NCI-H1048 (cell line): ENCODE measurements at regions not wholly inside any gene's neighbourhood (a gene's known extent, or its start where the extent isn't known, plus 50 kb on each side); places are given as distances from the start of the nearest gene placed in this dataset.

Experiments used
- DNase-seq: peaks from one replicate; lab custom pipeline; 2025; lab: John Stamatoyannopoulos, UW

DNA sequence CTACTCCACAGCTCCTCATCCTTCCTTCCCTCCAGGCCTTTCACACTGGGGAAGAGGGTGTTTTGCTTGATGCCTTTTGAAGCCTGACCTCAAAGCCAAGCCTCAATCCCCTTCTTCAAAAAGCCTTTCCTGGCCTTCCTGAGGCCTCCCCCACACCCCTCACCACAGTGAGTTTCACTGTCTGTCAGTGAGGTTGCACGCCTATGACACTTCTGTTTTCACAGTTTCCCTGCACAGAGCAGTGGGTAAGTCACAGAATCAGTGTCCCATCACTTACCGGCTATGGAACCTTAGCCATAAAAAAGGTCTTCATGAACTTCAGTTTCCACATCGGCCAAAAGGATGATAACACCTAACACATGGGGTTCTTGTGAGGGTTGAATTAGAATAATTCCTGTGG, 371.4 kb downstream of the UQCRFS1 start:
- DNase-seq: no peak

DNA sequence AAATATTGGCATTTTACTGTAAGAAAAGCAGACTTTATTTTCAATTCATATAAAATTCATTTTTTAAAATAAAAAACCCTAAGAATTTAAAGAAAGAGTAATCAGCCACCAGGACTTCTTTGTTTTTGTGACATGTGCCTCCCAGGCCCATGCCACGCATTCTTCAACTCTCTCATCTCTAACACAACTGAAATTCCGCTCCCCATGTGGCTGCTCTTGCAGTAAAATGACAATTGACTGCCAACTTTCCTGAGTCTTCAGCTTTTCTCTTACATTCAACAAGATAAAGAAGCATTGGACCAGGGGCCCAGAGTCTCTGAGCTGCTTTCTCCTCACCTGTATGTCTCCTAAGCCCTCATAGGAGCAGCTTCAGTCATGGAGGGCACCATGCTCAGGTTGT, 372.1 kb downstream of the UQCRFS1 start:
- DNase-seq: no peak

DNA sequence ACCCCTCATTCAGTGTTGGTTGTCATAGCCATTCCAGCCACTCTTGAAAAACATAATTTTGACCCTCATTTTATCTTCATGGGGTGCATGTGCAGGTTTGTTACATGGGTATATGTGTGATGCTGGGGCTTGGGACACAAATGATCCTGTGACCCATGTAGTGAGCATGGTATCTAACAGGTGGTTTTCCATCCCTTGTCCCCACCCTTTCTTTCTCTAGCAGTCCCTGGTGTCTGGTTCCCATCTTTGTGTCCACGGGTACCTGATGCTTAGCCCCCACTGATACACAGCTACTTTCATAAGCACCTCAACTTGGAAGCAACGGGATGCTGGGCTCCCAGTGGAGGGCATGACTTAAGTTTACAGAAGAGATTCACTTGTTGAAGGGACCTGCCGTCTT, 373.5 kb downstream of the UQCRFS1 start:
- no peak for DNase-seq

DNA sequence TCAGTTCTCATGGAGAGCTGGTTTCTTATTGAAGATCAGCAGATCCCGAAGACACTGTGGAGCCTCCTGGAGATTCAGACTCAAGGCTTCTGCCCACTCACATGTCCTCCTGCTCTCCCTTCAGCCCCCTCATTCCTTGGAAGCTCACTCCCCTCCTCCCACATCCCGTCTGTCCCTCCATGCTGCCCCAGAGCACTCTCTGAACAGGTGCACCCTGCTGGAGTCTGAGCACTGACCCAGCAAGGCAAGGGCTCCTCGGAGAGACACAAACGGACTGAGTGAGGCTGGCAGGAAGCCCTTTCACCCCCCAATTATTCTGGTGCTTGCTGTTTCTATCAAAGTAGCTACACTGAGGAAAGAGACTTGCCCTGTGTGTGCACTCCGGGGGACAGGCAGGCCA, 374.0 kb downstream of the UQCRFS1 start:
- DNase-seq: no peak

DNA sequence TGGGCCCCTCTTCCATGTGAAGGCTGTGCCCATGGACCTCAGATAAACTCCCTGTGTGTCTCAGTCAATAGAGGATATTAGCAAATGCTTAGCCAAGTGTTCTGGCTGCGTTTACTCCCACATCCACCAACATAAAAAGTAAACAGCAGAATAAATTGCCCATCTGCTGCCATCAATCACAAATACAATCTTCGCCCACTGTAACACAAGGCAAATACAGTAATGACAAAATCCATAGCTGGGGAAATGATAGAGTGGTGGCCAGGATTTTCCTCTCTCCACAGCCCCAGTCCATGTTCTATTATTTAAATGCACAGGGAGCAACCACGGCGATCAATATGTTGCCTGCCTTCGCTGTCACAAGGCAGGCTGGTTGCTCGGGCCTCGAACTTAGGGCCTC, 376.5 kb downstream of the UQCRFS1 start:
- DNase-seq: no peak

DNA sequence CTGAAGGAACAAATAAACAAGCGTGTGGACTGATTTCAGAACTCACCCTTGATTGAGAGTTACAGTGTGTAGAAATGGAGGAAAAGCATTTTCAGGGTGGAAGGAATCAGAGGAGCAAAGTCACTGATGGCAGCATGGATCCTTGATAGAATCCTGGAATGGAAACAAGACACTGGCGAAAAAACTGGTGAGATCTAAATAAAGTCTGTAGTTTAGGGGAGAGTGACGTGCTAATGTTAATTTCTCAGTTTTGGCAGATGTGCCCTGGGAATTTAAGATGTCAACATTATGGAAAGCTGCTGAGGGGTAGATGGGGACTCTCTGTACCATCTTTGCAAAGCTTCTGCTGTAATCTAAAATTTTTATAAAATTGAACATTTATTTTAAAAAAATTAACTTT, 378.0 kb downstream of the UQCRFS1 start:
- no peak for DNase-seq

DNA sequence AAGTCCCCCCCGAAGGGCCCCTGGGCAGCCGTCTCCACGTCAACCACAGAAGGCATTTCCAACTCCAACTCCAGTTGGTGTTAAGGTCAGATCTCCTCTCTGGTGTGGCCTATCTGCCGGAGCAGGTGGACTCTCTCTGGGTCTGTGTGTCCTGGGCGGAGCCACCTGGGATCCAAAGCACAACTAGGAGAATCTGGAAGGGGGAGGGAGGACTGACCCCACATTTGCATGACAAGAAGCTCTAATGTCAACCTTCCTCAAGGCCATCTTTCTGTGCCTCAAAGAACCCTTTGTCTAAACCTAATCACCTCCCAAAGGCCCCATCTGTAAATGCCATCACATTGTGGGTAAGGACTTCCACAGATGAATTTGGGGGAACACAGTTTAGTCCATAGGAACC, 381.5 kb downstream of the UQCRFS1 start:
- DNase-seq: no peak

DNA sequence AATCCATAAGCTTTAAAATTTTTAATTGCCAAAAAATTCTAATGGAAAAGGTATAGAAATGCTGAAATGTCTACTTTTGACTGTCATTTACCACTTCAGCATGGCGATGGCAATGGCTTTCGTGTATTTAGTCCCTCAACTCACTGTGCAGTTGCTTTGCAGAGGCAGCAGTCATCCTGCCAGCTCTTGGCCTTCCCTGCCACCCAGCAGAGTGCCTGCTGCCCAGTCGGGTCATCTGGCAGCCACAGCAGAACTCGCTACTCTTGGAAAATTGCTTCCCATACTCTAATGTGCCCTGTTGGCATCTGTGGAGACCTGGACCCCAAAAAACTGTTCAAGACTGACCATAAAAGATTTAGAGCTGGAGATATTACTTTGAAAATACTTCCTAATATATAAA, 383.2 kb downstream of the UQCRFS1 start:
- DNase-seq: no peak

DNA sequence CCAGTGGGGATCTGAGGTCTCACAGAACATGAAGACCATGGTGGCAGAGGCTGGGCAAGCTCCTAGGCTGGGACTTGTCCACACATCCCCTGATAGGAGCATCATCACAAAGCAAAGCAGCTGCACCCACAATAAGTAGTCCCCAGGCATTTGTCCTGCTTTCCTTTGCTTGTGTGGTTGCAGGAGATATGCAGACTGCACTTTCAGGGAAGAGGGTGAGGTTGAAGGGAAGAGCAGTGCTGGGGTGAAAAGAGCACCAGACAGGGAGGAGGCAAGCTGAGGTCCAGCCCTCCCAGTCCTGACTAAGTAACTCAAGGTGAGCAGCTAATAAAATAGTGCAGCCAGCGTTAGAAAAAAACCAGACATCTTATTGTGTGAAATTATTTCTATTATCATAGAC, 383.6 kb downstream of the UQCRFS1 start:
- DNase-seq: no peak

DNA sequence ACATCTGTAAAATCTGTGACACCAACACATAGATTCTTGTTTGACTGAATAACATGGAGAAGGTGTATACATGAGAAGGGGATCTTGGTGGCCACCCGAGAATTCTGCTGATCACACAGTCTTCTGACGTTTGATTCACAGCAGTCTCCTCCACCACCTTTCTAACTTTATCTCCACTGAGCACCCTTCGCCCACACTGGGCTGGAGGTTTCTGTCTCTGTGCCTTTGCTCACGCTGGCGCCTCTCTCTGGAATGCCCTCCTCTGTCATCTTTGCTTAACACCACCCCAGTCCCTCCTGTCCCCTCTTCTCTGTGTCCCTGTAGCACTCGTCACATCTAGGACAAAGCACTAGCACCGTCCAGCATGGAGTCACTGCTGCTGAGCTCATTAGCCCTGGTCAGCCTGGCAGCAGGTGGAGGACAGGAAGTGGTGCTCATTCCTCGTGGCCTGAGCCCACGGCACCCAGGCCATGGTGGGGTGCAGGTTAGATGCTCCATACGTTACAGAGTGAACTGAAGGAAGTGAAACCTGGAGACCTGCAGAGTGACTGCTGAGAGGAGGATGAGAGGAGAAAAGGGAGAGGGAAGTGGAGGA, 384.6 kb downstream of the UQCRFS1 start:
- DNase-seq: no peak

DNA sequence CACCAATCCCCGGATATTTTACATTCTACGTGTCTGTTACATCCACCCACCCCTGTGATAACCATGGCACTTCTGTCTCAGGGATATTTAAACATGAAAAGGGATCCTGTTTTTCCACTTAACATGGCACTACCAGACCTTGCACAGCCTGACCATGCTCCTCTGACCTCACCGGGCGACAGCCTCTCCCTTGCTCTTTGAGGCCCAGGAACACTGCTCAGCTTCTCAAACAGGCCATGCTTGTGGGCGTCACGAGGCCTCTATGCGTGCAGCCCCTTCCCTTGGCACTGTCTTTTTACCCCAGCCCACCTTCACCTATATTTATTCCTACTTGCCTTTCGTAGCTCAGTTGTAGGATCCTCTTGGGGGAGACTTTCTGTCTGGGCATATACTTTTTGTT, 385.6 kb downstream of the UQCRFS1 start:
- DNase-seq: no peak

DNA sequence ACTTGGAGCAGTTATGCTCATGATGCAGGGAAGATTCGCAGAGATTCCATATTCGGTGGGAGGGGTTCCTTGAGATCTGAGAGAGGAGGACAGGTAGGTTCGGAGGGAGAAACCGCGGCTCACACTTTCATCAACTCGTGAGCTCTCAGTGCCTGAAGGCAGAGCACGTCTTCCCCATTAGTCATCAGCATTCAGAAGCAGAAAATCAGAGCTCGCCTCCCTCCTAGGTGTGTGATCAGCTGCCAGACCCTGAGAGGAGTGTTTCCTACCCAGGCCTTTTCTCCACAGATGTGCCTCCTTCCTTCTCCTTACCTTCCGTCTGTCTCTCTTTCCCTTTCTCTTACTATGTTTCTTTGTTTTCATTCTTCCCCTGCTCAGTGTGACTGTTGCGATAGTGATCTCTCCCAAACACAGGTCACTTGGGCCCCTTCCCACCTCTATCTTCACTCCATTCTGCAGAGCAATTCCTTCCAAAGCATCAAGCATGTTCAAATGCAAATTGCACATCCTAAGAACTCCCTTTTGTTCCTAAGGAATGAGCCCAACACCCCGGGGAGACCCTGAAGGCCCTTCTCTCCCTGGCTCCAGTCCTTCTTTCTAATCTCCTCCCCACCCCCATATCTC, 389.5 kb downstream of the UQCRFS1 start:
- DNase-seq: no peak

DNA sequence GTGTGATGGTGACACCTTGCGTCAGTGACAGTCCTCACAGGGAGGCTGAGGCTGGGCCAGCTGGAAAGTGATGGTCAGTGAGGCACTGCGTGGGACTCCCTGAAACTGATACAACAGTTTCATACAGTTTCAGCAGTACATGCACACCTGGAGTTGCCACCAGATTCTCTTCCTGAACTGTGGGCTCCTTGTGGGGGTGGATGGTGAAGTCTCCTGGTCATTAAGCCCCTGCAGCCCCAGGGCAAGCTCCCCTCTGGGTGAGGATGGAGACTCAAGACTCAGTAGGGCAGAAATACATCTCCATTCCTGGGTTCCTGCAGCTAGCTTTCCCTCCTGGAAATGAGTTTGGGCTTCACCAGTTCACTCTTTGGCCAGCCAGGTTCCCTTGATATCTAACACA, 392.7 kb downstream of the UQCRFS1 start:
- DNase-seq: no peak

DNA sequence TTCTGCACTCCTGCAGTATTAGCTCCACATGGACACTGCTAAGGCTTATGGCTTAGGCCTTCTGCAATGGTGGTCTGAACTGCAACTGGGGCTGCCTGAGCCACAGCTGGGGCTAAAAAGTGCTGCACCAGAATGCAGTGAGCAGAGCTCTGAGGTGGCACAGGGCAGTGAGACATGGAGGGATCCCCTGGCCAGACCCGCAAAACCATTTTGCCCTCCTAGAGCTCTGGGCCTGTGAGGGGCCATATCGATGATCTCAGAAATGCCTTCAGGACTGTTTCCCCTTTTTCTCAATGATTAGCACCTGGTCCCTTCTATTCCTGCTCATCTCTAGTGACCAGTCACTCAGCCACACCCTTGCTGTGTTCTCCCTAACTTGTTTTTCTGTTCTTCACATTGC, 397.7 kb downstream of the UQCRFS1 start:
- no peak for DNase-seq

DNA sequence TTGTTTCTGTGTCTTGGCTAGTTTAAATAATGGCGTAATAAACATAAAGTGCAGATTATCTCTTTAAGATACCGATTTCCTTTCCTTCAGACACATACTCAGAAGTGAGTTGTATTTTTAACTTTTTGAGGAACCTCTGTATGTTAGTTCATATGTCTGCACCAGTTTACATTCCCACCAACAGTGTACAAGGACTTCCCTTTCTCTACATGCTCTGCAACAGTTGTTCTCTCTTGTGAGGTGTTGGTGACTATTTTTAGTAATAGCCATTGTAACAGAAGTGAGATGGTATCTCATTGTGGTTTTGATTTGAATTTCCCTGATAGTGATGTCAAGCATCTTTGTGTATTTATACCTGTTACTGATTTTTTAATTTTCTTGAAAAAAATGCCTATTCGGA, 418.6 kb downstream of the UQCRFS1 start:
- DNase-seq: no peak

DNA sequence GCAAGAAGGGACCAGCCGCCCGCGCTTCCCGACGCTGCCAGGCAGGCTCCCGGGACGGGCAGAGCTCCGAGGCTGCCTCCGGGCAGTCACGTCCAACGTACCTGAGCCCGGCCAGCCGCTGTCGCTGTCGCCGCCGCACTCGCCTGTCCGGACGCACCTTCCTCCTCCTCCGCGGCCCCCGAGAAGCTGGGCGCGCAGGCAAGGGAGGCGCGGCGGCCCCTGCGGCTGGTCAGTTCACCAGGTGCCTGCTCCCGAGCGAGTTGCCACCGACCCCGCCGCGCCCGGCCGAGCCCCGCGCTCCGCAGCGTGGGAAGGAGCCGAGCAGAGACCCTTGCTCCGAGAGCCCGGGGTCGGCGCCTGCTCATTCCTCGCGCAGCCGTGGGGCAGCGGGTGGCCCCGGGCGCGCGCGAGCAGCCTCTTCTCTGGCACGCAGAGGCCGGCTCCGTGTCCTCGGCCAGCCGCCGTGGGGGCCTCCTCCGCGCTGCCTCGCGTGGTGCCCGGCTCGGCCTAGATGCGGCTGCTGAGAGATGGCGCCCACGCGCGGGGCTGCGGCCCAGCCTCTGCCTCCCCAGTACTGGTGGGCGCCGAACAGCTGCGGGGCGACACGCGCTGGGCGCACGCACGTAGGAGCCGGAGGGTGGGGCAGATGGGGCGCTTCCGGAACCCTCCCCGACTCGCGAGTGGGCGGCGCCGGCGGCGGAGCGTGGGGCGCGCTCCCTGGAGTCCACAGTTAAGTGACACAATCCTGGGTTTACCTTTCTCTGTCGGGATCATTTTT, 419.4 kb downstream of the UQCRFS1 start:
- no peak for DNase-seq

DNA sequence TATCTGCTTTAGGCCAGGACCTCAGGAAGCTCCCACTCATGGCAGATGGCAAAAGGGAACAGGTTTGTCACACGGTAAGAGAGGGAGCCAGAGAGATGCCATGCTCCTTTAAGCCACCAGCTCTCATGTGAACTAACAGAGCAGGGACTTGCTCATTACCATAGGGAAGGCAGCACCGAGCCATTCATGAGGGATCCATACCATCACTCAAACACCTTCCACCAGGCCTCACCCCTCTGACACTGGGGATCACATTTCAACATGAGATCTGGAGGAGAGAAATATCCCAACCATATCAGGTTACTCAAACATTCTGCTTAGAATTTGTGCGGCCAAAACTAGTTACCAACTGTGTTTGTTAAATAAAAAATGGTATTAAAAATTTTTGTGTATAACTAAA, 427.0 kb downstream of the UQCRFS1 start:
- no peak for DNase-seq

DNA sequence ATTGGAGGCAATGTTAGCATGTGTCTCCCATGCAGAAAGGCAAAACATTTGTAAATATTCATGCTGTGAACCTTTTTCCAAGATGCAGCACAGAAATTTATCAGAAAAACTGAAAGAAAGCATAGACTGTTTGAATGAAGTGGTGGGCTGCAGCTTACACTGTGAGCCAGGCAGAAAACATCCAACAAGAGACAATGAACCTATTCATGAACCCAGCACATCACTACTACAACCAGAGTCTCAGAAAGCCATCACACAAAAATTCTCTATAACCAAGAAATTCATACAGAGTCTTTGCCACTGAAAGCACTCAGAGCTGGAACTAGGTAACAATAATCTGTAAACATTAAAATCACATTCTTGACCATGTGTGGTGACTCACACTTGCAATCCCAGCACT, 448.9 kb downstream of the UQCRFS1 start:
- DNase-seq: no peak

DNA sequence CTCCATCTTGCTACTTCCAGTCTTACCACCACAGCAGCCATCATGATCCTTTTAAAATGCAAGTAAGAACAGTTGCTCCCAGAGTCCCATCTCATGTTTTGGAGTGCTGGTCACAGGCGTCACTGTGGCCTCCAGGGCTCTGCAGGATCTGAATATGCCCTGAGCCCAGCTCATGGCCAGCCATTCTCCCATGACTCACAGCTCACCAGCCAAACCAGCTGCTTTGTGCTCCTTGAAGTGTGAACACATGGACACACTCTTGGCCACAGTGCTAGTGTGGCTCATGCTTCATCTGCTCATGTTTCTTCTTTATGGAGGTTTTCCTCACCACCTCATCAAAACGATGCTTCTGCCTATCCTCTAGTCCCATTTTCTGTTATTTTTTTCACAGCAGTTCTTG, 466.5 kb downstream of the UQCRFS1 start:
- no peak for DNase-seq

DNA sequence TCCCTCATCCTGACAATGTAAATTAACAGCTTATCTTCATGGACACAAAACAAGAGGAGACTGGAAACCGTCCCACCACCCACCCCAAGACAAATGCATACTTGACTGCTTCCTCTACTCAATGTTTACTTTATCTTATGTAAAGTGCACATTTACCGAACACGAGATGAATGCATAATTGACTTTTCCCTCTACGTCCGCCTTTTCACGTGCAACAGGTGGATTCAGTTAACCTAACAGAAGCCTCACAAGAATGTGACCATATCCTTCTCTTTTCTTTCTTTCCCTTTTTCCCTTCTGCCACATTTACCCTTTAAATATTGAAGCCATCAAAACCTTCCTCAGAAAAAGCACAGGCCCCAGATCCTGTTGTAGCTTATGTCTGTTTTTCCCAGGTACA, 468.0 kb downstream of the UQCRFS1 start:
- no peak for DNase-seq

DNA sequence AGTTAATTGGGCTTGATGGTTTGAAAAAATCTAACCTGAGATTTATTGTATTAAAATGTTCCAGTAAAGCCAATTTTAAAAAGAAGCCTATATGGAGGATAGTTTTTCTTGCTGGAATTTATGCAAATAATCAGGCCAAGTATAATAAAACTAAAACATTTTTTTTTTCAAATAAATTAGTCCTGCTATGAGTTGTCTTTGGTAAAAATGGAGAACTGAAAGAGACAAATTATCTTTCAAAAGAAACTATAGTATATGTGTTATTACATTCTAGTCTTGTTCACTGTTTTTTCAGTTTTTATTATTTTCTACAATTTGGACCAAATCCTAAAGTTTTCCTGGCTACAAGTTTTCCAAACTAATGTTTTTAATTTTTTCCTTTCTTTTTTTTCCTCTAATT, 468.9 kb downstream of the UQCRFS1 start:
- no peak for DNase-seq

DNA sequence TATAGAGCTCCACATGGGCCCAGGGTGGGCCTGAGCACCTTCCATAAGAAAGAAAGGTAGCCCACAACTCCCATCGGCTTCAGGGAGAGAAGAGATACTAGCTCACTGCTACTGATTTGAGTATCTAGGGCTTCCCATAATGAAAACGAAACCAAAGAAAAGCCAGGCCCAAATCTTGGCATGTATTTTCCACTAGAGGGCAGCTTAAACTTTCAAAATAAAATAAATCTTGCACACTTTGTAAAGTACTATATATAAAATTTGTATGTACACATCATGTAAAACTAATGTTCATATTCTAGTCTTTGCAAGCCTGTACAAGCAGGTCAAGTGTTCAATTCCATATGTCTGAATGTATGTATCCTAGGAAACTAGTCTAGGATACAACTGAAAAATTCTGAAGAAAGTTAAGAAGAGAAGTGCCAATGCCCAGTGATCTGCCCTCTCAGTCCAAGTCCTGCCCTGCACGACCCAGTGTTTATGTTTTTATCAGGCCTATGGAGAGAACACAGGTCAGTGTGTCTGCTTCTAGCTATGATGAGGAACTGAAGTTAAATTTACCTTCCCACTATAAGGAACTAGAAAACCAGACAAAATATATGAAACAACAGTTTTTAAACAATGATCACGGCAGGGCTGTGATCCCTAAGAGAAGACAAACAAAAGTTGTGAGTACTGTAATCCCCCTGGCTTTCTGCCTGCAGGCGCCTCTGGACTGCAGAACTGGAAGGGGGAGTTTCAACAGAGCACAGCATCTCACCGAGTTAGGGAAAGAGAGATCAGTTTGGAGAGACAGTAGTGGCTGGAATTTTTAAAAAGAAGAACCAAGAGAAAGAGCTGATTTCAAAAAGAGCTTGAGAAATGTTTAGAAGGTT, 475.7 kb downstream of the UQCRFS1 start:
- DNase-seq: no peak

DNA sequence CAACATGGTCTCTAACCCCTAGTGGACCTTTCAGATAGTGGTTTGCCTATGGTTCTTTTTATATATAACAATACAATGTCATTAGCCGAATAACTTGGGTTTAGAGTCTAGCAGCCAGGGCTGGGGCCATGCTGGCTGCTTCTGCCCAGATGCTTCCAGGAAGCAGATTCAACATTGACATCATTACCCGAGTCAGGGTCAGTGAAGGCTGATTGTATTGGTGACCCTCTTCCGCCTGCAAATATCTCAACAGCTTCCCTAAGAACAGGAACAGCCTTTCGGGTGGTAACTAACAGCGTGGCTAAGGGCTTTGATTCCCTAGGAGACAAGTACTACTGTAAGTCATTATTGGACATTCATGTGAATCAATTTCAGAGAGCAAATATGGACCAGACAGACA, 476.4 kb downstream of the UQCRFS1 start:
- no peak for DNase-seq
